Sigmoid colon (tissue), 4 donors: ENCODE measurements at regions not wholly inside any gene's neighbourhood (a gene's known extent, or its start where the extent isn't known, plus 50 kb on each side); places are given as distances from the start of the nearest gene placed in this dataset.

Experiments
- CTCF ChIP-seq, 4 experiments: fragments of 450-650 bp in 3 of 4; fragments of 200-600 bp in 1 of 4; IDR thresholded peaks; one replicate each; pipeline ENCODE4 v1.5.1; 2016 to 2019; ENCODE audit warnings: antibody characterized with exemption in 4 of 4, mild to moderate bottlenecking in 3 of 4, moderate library complexity in 2 of 4
- POLR2A ChIP-seq, 2 donors: fragments of 450-650 bp; IDR thresholded peaks; one replicate each; pipeline ENCODE4 v1.6.1; 2016; ENCODE audit warnings: antibody characterized with exemption in 2 of 2, mild to moderate bottlenecking in 2 of 2, moderate library complexity in 2 of 2
- POLR2AphosphoS5 ChIP-seq, 4 donors: sonication (generic); formaldehyde crosslinking; IDR thresholded peaks; one replicate each; pipeline ENCODE4 v1.6.1; 2017; ENCODE audit warnings: antibody characterized with exemption in 4 of 4

- TF ChIP-seq CTCF (IDR thresholded peaks at IDR 0.05) (no peak), POLR2A (IDR thresholded peaks at IDR 0.05) (no peak), POLR2AphosphoS5 (IDR thresholded peaks at IDR 0.05) (no peak)
Measured at GRCh38 chr14:45742187-45742586, 489.2 kb upstream of the MIS18BP1 start.
